MM.1S (cell line): ENCODE measurements at regions not wholly inside any gene's neighbourhood (a gene's known extent, or its start where the extent isn't known, plus 50 kb on each side); places are given as distances from the start of the nearest gene placed in this dataset.

Experiments
- CTCF ChIP-seq: fragments of 300-600 bp; sonication (generic); IDR thresholded peaks from 2 replicates; pipeline ENCODE4 v1.5.1; 2016; ENCODE audit warnings: antibody characterized with exemption, low read length, mixed read lengths
- EZH2 ChIP-seq: fragments of 300-600 bp; sonication (generic); optimal IDR thresholded peaks from 2 replicates; pipeline ENCODE3; 2017; ENCODE audit warnings: low read depth, mild to moderate bottlenecking, antibody characterized with exemption, low read length, mixed read lengths

- TF ChIP-seq CTCF (no peak), EZH2 (no peak)
These were observed 160.8 kb upstream of the VCX3A start for GRCh38 chrX:6695717-6696116.
